Stimulated activated naive CD4-positive, alpha-beta T cell (primary cell): ENCODE measurements at regions not wholly inside any gene's neighbourhood (a gene's known extent, or its start where the extent isn't known, plus 50 kb on each side); places are given as distances from the start of the nearest gene placed in this dataset.

Experiments
- DNase-seq, 6 experiments: peaks; one replicate each; lab custom pipeline; 2025; lab: John Stamatoyannopoulos, UW

GRCh38 chr13:78979349-78979748 is 320.4 kb upstream of the OBI1 start:
- no peak for DNase-seq

DNA sequence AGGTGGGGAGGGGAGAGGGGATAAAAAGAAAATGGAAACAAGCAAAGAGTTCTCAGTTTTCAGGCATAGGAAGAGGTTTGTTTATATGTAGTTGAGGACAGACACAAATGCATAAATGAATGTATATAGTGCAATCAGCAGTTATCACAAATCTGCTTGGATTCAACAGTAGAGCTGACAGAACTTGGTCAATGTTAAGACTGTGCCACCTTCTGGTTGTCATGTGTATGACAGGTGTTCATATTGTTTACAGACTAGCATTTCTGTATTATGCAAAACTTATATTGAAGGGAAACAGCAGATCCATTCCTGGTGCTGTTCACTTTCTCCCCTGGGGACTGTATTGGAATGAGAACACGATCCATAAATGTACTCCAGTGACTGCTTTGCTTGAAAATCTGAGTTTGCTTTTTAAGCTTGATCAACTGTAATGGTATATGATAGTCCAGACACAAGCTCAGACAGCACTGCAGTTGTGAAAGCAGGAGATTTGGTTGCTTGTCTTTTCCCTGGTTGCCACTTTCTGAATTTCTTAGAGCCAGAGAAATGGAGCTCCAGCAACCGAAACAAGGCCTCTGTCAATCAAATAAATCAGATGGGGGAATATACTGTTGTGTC is 319.5 kb upstream of the OBI1 start:
- DNase-seq = peak in 4 of 6 experiments; percentile 5 to 49 (median 32)

DNA sequence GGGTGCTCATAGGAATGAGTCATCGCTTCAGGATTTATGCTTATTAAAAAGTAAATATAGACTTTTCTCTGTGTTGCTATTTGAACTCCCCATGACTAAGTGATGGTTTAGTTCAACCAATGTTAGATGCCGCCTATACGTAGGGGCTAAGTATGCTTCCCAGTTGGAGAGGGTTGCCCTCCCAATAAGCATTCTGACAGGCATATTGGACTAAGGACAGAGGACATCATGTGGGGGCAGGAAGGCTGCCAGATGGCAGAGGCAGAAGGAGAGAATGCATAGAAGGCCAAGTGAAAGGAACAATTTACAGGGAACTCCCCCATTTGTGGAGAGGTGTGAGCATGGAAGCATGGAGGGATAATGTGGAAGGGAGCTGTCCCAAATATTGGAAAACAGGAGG is 318.4 kb upstream of the OBI1 start:
- DNase-seq = no peak

DNA sequence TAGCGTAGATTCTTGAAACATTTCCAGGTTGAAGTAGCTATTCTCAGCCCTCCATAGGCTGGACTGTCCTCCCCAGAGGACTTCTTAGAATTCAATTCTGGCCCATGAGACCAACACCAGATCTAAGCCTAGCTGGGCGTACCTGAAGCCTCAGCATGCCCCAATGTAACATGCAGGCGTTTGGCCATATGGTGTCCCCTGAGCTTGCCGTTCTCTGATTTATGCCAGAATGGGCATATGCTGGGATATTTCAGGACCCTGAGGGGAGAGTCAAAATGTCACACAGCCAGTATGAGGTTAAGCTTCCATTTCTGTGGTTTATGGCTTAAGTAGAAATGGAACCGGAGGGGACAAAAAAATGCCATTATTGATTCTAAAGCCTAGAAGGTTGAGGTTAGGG is 317.7 kb upstream of the OBI1 start:
- no peak for DNase-seq

GRCh38 chr13:78972561-78972960 is 313.6 kb upstream of the OBI1 start:
- no peak for DNase-seq

GRCh38 chr13:78971355-78972025 is 312.5 kb upstream of the OBI1 start:
- no peak for DNase-seq

- DNase-seq = no peak
Observed at GRCh38 chr13:78960881-78961280, 301.9 kb upstream of the OBI1 start.

DNA sequence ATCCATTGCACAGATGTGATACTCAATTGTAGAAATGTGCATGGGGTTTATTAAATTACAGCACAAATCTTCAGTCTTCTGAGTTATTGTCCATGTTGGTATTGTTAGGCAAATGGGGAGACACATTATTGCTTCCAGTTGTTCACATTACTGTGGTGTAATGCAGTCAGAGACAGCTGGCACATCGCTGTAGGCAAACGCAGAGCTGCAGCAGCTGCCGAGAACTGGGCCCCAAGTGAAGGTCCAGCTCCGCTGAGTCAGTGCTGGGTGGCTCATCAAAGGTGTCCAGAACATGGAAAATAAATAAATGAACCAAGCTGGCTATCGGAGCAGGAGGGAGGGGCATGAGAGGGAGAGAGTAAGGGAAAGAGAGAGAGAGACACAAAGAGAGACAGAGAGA is 299.1 kb upstream of the OBI1 start:
- no peak for DNase-seq

DNA sequence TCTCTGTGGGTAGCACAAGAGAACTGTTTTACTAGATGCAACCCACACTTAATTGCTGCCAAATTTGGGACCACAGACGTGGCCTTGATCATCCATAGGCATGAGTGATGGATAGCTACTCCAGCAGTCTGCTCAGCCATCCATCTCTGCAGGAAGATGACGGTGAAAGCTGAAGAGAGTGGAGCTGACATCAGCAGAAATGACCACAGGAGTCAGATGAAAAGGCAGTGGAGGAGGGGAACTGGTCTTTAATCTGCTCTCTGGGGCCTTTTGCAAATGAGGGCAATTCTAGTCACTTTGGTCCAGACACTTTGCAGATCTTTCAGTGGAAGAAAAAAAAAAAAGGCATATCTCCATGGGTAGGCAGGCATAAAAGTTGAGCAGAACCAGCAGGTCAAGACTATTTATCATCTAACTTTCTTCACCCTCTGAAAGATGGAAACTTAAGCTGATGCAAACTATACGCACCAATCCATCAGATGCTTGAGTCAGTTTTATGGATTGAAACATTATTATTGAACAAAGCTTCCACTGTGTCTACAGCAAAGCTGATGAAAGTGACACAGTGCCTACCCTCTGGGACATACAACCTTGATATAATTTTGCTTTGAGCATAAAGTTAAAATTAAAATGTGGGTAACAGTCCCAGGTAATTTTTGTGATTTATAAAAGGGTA is 281.6 kb upstream of the OBI1 start:
- no peak for DNase-seq

DNA sequence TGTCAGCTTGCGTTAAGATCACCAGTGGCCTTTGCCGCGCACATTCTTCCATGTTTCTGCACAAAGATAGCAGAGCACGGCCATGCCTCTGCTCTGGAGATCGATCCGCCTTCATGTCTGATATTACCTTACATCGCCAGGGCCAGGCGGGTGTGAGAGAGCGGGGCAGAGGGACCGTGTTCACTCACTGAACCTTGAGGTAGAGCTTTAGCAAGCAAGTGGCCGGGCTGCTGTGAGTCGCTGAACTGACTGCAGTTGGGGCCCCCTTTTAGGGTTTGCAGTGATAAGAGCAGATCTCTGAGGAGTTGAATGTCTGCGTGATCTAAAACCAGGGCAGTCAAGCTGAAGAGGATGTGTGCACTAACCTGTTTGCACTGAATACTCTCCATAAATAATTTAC is 275.4 kb upstream of the OBI1 start:
- no peak for DNase-seq

GRCh38 chr13:78915015-78915414 is 256.1 kb upstream of the OBI1 start:
- DNase-seq = no peak

GRCh38 chr13:78913656-78914055 is 254.7 kb upstream of the OBI1 start:
- no peak for DNase-seq

- no peak for DNase-seq
Observed at GRCh38 chr13:78910147-78910546, 251.2 kb upstream of the OBI1 start.

DNA sequence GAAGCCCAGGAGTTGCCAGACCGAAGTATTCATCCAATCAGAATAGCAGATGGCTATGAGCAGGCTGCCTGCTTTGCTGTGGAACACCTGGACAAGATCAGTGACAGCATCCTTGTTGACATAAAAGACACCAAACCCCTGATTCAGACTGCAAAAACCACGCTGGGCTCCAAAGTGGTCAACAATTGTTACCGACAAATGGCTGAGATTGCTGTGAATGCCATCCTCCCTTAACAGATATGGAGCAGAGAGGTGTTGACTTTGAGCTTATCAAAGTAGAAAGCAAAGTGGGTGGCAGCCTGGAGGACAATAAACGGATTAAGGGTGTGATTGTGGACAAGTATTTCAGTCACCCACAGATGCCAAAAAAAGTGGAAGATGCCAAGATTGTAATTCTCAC is 250.3 kb upstream of the OBI1 start:
- no peak for DNase-seq

DNA sequence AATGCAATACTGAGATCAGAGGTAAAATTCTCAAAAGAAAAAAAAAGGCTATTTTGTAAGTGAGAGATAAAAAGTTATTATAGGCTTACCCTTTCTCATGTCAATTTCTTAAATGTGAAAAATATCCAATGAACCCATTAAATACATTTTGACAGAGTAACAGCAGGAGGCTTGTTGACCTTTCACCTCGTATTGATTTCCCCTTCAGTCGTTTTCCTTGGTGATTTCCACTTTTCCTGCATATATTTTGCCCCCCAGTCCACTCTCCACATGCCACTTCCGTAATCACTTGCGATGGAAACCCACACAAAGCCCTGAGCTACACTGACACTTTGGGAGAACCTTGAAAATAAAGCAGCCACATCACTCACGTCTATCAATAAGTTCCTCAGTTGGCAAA is 248.1 kb upstream of the OBI1 start:
- no peak for DNase-seq

DNA sequence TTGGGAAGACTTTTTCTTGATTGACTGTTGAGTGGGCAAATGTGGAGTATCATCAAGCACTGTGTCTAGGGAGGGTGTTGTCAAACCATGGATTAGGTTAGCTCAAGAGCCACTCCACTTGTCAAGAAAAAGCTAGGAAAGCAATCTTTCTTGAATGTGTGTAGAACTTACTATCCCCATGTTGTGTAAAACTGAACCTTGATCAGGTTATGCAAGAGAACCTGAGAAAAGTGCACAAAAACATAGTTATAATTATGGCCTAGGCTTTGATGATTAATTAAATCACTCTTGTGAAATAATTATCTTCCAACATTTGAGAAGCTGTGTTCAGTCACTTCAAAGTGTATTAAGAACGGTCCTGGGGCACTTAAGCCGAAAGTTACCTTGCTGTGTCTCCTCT is 238.2 kb upstream of the OBI1 start:
- no peak for DNase-seq

DNA sequence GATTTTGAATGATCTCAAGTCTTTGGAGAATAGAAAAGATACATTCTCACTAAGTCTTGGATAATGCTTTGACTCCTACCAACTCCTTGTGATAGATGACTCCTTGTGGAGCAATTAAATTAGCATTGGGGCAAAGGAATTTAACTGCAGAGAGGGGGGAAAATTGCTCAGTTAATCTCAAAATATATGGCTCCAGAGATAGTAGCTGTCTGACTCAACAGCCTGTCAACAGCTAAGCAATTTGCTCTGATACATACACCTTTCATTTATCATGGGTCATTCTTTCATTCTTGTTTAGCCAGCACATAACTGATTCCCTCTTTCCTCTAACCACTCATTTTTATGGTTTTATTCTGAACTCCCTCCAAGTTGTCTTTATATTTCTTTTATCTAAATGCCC is 225.6 kb upstream of the OBI1 start:
- no peak for DNase-seq

GRCh38 chr13:78881751-78882150 is 222.8 kb upstream of the OBI1 start:
- no peak for DNase-seq

DNA sequence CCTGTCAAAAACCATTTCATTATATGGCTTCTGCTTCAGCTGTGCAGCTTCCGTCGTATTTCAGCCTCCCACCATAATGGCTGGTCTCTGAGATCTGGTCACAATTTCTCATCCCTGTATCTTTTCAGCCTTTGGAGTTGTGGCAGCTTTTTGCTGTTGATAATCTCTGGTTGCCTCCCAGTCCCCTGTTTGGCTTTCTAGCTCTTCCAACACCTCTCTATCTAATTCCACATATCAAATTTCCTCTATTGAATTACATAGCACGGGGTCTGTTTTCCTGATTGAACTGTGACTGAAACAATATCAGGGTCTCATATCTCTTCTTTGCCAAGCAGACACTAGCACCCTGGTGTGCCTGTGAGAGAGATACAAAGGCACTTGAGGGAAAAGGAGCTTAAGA is 222.1 kb upstream of the OBI1 start:
- no peak for DNase-seq

DNA sequence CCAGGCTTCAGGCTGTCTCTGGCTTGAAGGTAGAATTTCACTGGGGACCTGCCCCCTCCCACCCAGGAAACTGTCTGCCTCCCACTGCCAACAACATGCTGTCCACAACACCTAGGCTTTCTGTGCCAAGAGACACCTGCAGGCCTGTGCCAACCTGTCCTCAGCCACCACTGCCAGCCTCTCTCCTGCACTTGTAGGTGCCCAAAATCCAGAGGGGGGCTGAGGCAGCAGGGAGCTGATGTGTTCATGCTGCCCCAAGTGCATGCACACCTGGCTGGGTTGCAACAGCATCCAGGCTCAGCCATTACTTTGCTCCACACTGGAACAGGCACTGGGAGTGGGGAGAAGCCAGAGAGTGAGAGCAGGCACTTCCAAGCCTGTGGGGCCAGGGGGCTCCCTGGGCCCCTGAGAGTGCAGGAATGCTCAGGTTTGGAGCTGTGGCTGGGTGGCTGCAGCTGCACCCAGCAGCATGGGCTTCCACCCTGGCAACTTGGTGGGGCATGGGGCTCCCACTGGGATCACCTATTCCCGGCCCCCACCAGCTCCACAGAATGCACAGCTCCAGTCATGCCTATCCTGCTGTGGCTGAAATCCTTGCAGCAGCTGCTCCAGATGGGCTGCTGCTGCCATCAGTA is 218.1 kb upstream of the OBI1 start:
- DNase-seq = no peak

DNA sequence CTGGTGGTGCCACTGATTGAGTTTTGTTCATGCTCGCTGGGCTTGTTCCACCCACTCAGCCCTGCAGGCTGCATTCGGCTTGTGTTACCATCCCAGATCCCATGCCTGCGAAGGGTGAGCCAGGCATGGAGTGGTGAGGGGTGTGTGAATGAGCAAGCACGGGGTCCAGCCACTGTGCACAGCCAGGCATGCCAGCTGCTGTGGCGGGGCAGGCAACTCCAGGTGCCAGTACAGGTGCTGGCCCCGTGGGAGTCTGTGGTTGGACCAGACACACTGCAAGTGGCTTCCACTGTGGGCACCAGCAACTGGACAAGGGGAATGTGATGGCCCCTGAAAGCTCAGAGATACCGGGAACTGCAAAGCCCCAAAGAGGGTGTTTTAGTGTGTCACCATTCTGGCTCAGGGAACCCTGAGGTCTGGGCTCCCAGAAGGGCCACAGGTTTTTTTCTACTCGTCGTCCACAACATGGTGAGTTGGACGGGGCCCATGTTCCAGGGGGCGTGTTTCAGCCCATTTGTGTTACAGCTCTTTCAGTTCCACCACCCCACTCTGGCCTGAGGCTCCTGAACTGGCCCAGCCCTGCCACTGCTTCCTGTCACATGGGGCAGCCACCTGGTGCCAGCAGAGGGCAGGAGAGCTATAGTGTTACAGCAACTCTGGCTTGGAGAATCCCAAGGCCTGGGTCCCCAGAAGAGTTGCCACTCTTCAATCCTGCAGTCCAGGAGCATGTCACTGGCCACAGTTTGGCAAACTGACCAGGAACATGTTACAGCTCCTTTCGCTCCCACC is 217.0 kb upstream of the OBI1 start:
- no peak for DNase-seq

DNA sequence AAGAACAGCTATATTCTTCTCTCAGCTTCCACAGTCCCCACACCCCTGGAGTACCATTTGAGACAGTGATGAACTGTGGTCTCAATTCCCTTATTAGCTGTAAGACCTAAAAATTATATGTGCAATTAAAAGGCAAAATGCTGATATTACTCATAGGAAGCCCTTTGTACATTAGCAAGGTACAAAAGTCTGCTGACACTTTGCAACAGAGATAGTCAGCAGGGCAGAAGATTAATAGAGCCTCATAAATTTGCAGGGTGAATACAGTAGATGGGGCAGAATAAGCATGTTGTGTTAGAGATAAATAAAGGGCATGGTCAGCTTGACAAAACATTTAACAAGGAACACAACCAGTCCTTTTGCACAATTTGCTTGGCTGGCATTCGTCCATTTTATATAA is 210.0 kb upstream of the OBI1 start:
- DNase-seq = no peak
